GM21717 (cell line): ENCODE measurements at regions not wholly inside any gene's neighbourhood (a gene's known extent, or its start where the extent isn't known, plus 50 kb on each side); places are given as distances from the start of the nearest gene placed in this dataset.

Source experiments
- ATAC-seq: cut with Tn5 transposase; IDR thresholded peaks from one replicate; pipeline ENCODE4 v1.9.1; 2021; ENCODE audit warnings: mild to moderate bottlenecking, moderate library complexity; ENCODE audit not compliant: unreplicated experiment

DNA sequence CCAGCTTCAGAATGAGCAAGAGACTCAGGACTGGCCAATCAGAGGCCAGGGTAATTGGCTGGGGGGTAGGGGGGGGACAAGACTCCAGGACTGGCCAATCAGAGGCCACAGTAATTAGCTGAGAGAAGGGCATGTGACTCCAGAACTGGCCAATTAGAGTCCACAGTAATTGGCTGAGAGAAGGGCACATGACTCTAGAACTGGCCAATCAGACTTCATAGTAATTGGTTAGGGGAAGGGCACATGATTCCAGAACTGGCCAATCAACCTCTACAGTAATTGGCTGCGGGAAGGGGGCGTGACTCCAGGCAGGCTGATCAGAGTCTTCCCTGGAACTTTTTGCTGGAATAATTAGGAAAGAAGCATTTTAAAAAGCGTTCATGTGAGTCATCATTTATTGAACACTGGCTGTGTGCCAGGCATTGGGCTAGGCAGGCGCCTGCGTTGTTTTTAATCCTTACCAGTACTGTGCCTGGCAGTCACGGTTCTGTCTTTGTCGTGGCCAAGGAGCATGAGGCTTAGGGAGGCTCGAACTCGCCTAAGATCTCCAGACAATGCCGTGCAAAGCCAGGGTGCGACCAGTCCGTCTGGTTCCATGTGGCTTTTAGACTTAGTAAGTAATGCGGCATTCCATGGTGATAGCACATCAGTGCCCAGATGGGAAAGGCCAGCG, 508.1 kb downstream of the TBC1D22A start:
- ATAC-seq = no peak

DNA sequence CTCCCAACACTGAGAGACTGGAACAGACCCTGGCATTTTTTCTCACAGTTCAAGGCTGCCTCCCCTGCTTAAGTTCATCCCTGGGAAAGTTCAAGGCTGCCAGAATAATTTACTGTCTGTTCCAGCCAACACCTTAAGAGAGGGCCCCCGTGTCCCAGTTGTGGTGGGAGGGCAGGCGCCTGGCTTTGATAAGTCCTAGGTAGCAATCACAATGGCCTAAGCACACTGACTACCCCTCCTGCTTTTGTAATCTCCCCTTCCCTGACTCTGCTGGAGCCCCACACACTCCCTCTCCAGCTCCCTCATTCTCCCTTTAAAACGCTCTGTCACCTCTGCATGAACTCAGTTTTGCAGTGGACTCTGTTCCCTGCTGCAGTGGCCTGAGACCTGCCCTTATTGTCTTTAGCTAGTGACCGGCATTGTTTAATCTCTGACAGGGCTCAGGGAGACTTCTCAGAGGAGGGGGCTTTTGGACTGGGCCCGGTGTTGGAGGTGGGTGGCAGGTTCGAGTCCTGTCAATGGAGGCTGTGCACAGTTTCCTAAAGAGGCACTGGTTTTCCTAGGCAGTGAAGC, 507.2 kb downstream of the TBC1D22A start:
- no peak for ATAC-seq

DNA sequence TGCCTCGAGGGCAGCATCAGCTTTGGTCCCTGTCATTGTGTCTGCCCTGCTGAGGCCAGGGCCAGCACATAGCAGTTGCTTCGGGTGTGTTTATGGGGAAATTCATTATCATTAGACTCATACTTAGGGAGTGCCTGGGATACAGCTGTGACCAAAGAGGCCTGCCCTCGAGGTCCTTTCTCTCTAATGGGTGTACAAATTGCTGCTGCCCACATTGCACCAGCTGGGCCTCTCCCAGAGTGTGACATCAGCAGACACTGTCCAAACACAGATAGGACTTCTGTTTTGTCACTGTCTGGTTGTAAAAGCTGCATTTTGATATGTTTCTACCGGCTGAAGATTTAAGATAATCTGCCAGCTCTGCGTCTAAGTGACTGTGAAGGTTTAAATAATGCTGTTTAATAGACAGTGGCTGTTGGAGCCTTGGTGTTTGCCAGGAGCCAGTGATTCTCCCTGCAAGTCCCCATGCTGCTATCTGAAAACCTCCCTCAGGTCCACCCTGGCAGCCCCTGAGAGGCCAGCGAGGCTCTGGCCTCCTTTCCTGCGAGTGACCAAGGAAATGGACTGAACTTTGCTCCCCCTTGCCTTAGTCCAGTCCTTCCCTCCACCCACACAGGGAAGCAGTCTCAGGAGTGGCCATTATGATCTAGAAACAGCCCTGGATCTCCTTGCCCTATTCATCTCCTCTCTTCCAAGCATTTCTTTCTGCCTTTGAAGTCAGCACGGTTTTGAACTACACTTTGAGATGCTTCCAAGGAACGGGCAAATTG, 505.2 kb downstream of the TBC1D22A start:
- no peak for ATAC-seq

DNA sequence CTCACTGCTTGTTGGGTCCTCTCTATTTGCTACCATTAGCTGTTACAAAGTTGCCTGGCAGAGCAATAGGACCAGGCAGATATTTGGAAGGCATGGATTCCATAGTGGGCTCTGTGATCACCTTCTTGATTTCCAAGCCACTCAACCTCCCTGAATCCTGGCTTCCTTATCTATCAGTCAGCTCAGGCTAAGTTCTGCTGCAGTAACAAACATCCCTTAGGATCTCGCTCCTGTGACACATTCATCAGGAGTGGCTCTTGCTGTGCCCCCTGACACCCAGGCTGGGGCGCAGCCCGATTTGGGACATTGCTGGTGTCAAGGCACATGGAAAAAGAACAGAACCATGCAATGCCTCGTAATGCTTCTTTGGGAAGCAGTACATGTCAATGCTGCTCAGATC, 503.9 kb downstream of the TBC1D22A start:
- no peak for ATAC-seq

DNA sequence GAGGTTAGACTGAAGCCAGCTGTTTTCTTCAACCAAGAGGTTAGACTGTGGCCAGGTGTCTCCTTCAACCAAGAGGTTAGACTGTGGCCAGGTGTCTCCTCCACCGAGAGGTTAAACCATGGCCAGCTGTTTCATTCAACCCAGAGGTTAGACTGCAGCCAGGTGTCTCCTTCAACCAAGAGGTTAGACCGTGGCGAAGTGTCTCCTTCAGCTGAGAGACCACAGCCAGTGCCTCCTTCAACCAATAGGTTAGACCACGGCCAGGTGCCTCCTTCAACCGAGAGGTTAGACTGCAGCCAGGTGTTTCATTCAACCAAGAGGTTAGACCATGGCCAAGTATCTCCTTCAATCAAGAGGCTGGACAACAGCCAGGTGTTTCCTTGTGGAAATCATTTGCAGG, 498.1 kb downstream of the TBC1D22A start:
- no peak for ATAC-seq

DNA sequence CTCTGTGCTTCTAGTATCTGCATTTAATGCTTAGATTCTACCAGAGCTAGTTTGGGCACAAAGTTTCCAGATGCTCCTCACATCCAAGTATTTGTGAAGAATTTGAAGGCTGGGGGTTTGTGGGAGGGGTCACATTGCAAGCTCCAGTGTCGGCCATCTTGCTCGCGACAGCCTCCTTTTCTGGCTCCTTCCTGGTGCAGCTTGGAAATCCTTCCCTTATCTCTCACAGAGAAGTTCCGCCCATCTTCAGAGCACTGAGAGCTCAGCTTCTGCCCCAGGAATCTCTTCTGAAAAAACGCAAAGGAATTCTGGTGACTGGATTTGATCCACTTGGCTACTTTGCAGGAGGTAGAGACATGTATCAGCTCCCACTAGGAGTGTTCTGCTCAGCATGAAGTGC, 497.5 kb downstream of the TBC1D22A start:
- no peak for ATAC-seq

DNA sequence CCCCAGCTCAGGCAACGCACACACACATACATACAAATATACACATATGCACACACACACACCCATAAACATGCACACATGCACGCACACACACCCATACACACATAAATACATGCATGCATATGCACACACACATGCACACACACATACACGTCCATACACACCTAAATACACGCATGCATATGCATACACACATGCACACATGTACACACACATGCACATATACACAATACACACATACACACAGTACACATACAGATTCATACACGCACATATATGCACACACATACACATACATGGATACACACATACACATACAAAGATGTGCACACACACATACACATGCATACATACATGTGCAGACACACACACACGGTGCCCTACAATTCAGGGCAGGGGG, 496.6 kb downstream of the TBC1D22A start:
- ATAC-seq = no peak

DNA sequence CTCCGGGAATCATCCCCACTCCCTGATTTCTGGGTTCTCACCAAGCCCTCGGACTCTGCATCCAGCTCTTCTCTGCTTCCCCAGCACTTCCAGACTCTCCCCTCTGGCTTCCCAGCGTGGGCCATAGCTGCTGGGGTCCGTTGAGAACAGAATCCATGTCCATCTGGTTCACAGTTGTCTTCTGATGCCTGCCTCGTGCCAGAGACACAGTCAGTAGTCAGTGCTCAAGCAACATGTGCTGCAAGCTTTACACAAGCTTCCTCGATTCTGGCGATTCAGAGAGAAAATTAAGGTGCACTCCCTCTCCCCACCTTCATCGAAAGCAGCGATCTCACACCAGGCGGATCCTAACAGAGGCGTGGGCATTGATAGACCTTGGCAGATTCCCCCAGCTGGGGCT, 495.5 kb downstream of the TBC1D22A start:
- ATAC-seq = no peak

DNA sequence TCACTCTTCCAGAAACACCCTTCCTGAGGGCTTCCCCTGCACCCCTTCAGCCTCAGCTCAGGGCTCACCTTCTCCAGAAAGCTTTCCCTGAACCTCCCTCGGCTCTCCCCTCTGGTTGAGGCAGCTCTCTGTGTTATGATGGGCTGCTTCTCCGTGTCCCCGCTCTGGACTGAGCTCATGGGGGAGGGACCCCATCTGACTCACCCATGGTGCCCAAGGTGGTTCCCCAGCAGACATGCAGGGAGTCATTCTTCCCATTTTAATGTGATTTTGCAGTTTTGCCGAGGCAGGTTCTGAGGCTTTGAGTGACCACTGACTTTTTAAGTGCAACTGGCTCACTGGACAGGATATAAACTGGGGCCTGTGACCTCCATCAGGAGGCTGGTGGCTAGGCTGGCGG, 495.1 kb downstream of the TBC1D22A start:
- ATAC-seq = no peak

DNA sequence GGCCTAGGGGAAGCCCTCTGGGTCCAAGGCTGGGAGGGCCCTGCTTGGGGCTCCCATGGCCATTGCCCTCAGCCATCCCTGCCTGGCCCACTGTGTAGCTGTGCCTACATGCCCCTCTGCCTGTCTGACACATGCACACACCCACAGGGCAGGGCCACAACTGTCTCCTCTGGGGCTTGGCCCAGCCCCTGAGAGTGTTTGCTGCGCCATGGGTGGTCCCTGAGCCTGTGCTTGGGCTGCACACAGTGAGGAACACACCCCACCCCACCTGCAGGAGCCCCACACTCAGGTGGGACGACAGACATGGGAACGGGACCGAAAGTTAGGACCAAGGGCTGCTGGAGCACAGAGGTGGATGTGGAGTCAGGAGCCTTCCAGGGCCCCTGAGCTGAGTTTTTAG, 489.5 kb downstream of the TBC1D22A start:
- ATAC-seq = no peak

DNA sequence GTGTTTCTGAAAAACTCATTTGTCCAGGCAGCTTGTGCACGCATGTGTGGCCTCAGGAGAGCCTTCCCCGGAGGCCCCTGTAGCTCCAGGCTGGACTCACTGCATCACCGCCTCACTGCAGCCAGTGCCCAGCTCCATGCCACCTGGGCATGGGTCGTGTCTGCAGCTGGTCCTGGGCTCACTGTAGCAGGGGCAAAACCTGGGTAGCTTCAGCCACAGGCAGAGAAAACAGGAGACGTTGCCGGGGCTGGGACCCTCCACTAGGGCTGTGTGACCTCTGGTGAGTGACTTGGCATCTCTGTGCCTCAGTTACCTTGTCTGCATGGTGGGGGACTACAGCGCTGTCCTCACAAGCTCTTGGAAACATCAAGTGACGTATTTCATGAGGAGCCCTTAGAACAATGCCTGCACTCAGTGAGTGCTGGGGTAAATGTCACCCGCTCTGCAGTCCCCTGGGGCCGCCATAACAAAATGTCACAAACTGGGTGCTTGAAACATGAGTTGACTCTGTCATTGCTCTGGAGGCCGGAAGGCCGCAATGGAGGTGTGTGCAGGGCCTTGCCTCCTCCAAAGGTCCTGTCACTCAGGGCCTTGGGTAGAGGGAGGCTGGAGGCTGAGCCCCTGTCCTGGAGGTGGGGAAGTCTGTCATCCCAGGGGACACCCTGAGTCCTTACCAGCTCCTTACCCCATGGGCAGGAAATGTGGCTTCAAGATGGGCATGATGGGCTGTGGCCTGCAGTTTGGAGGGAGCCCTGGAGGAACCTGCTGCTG, 488.7 kb downstream of the TBC1D22A start:
- no peak for ATAC-seq

DNA sequence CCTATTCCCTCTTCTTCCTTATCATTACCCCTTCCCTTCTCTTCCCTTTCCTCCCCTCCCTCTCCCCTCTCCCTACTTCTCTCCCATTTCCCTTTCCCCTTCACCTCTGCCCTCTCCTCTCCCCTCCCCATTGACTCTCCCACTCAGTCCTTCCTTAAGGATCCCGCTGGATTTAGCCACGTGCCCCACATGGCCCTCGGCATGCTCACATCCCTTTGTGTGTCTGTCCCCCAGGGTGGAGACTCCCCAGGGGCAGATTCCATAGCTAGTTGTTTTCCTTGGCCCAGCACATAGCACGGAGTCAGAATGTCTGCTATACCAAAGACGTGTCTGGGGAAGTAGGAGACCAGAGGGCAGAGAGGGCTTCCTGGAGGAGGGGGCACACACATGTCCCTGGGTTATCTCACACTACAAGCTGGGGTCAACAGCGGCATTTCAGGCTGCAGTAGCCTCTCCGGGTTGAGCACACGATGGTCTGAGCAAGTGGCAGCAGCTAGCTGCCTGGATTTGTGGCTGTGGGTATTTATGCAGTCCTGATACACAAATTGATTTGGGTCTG, 487.0 kb downstream of the TBC1D22A start:
- ATAC-seq = no peak

DNA sequence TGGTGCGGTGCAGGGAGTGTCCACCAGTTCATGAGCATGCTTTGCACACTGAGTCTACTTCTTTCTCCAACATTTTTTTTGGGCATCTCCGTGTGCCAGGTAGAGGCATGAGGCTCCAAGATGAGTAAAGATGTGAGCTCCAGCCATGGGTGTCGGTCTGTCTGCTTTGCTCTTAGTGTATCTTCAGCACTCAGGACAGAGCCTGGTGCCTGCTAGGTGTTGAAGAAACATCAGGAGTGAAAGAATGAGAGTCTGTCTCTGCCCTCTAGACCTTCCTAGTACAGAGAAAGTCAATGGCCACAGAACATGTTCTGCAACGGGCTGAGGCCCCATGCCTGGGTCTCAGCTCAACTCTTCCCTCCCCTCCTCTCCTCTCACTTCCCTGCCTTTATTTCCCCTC, 486.5 kb downstream of the TBC1D22A start:
- no peak for ATAC-seq

DNA sequence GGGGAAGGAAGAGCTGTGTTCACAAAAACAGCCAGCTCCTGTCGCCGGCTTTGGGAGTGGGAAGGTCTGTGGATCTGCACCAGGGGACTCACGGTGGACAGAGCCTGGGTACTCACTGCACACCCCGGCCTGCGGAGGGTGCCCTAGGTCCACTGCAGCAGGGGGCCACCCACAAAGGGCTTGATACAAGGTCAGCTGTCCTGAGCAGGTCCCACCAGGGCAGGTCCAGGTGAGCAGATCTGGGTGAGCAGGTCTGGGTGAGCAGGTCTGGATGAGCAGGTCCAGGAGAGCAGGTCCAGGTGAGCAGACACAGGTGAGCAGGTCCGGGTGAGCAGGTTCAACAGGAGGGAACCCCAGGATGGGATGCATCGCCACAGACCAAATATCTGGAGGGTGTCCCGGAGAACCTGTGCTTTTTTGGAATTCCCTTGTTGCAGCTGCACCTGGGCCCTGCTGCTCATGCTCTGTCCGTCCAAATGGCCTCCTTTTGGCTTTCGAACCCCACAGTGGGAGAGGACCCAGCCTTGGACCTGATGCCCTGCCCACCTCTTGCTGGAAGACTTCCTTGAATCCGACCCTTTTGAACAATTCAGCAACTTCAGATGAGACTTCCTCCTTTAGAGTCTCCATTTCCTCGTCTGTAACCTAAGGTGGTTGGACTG, 485.3 kb downstream of the TBC1D22A start:
- ATAC-seq = no peak

DNA sequence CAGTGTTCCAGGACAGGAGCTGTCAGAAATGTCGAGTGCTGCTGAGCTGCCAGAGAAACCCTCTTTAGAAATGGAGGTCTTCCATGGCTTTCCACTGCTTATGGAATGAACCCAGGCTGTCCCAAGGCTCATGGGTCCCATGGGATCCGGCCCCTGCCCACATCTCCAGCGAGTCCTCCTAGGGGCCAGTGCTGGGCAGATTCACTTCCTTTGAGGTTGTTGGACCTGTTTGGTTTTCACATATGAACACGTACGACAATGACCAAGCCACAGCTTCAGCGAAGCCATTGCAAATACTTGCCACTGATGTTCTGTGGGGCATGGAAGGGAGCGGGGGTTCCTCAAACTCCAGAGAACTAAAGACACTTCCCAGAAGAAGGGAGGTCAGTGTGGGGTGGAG, 483.3 kb downstream of the TBC1D22A start:
- no peak for ATAC-seq

DNA sequence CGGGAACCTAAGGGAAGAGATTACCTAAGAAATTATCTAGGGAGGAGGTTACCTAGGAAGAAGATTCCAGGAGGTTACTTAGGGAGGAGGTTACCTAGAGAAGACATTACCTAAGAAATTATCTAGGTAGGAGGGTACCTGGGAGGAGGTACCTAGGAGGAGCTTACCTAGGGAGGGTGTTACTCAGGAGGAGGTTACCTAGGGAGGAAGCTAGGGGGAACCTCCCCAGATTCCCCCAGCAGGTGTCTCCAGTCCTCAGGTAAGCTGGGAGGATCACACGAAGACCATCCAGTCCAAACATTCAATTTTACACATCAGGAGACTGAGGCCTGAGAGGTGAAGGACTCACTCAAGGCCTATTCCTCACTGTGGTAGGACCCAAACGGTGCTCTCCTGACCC, 482.8 kb downstream of the TBC1D22A start:
- no peak for ATAC-seq

DNA sequence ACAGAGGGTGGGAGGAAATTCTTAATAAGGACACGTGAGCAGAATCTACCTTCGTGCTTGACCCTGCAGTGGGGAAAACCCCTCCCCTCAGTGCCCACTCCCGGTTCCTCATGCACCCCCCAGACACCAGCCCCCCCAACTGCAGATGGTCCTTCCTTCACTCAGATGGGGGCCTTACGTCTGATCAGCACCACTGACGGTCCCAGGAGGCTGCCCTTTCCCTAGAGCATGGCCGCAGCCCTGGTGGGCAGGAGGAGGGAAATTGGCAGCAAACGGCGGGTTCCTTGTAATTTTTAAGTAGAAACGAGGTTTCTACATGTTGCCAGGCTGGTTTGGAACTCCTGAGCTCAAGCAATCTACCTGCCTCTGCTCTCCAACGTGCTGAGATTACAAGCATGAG, 477.7 kb downstream of the TBC1D22A start:
- no peak for ATAC-seq

DNA sequence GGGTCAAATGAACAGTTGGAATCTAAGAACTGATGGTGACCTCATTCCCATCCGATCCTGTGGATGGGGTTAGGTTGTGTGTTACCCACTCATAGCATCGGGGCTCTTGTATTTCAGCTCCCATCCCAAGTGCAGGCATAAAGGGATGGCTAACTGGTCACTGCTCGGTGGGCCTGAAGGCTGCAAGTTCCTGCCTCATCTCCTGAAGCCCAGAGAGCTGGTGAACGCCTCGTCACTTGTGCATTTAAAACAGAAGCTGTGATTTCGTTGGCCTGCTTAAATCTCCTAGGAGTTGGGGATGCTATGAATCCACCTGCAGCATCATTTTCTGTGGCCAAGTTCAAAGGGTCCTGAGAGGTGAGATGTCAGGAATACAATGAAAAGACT, 477.0 kb downstream of the TBC1D22A start:
- ATAC-seq = no peak

DNA sequence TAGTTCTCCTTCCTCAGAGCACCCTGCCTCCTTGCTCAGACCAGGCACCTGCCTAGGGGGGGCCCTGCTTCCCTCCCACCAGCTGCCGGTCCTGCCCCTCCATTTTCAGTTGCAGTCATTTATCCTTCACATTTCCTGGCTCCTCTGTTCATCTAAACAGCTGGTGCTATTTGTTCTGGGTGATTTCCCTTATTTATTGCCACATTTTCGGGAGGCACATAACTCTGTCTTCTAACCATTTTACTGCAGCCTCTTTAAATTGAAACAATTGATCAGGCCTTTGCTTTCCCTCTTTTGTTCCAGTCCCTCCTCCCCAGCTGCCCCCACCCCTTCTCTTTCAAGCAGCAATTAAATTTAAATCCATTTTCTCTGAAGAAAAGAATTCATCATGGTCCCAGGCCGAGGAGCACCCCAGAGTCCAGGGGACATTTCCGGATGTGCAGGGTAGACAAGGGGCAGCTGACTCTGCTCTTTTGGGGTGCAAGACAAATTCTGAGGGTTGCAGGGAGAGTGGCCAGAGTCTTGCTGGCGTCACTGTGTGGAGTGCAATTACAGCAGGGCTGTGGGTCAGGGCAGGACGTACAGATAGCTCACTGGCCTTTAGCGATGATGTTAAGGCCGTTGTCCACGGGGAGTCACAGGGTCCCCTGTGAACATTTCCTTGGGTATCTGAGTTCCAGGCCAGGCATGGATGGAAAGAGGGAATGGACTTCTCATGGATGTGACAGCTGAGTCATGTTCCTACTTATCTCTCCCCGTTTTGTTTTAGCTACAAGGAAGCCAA, 476.4 kb downstream of the TBC1D22A start:
- ATAC-seq = no peak

DNA sequence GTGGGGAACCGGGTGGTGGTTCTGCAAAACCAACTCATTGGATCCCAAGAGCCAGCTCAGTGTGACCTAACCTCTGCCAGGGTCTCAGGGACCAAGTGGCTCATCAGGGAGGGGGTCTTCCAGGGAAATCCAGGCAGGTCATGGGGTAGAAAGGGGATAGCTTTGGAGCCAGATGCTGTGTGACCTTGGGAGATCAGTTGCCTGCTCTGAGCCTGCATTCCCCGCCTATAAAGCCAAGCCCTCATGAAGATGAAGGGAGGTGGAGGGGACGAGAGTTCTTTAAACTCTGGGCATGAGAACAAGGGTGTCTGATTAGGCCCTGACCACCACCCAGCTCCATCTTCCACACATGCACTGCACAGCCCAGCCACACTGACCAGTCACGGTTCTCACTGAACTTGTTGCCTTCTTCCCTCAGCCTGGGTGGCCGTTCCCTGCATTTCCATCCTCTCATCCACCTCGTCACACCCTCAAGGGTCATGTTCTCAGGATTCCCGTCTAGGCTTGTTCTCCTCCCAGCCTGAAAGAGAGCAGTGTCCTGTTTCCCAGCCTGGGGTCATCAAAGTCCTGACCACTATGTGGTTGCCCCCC, 475.5 kb downstream of the TBC1D22A start:
- no peak for ATAC-seq
